ENCODE measurements at regions not wholly inside any gene's neighbourhood (a gene's known extent, or its start where the extent isn't known, plus 50 kb on each side); places are given as distances from the start of the nearest gene placed in this dataset.
"Not testable (repeated sequence)": the region's sequence is repeated elsewhere in the genome, so short reads cannot be mapped to it uniquely, and the experiment has no call there.

- DNase-seq: not testable (repeated sequence)
Observed at GRCh38 chr17:16842346-16842745, 129.6 kb downstream of the TNFRSF13B start.

- not testable (repeated sequence) for DNase-seq
Observed at GRCh38 chr17:16841896-16842295, 130.0 kb downstream of the TNFRSF13B start.

- DNase-seq: not testable (repeated sequence)
Observed at GRCh38 chr17:16840219-16840618, 131.7 kb downstream of the TNFRSF13B start.

GRCh38 chr17:16839242-16840175, 132.4 kb downstream of the TNFRSF13B start:
- DNase-seq: not testable (repeated sequence)

GRCh38 chr17:16838795-16839194, 133.1 kb downstream of the TNFRSF13B start:
- not testable (repeated sequence) for DNase-seq

GRCh38 chr17:16838287-16838686, 133.6 kb downstream of the TNFRSF13B start:
- DNase-seq: not testable (repeated sequence)

GRCh38 chr17:16837468-16838266, 134.3 kb downstream of the TNFRSF13B start:
- DNase-seq: not testable (repeated sequence)

- DNase-seq: not testable (repeated sequence)
Observed at GRCh38 chr17:16836315-16836915, 135.5 kb downstream of the TNFRSF13B start.

- DNase-seq: not testable (repeated sequence)
Observed at GRCh38 chr17:16833517-16833916, 138.4 kb downstream of the TNFRSF13B start.

GRCh38 chr17:16832853-16833252, 139.1 kb downstream of the TNFRSF13B start:
- DNase-seq: not testable (repeated sequence)

GRCh38 chr17:16832206-16832605, 139.7 kb downstream of the TNFRSF13B start:
- DNase-seq: not testable (repeated sequence)

- DNase-seq: not testable (repeated sequence)
Observed at GRCh38 chr17:16830770-16831169, 140.7 kb downstream of the CCDC144A start.

GRCh38 chr17:16830219-16830618, 140.2 kb downstream of the CCDC144A start:
- DNase-seq: not testable (repeated sequence)

Measured in CD4-positive, alpha-beta T cell treated with Interleukin-17A for 4 hours (primary cell).